OCI-LY7 (cell line): ENCODE measurements at regions not wholly inside any gene's neighbourhood (a gene's known extent, or its start where the extent isn't known, plus 50 kb on each side); places are given as distances from the start of the nearest gene placed in this dataset.

Experiments
- BruUV-seq: library from RNA; stranded (reverse); fragments of 400-500 nt; replicated peaks from 2 replicates; lab custom pipeline; 2021; lab: Mats Ljungman, UMichigan
- CTCF ChIA-PET: fragments of 300-600 bp; sonication (Branson Sonifier 250); formaldehyde crosslinking; loops from one replicate; lab custom pipeline; 2022; ENCODE audit warnings: antibody characterized with exemption; ENCODE audit not compliant: unreplicated experiment; lab: Charles Lee
- POLR2A ChIA-PET: fragments of 300-600 bp; sonication (Branson Sonifier 250); formaldehyde crosslinking; loops from one replicate; lab custom pipeline; 2022; ENCODE audit warnings: antibody characterized with exemption; lab: Charles Lee
- DNase-seq: peaks from one replicate; pipeline ENCODE4 v3.0.0-alpha.2; 2015; ENCODE audit warnings: low spot score
- H2AFZ ChIP-seq: fragments of 200-600 bp; sonication (generic), shearing (Covaris generic); 2 replicates; pipeline ENCODE4 v1.6.1; 2014; ENCODE audit warnings: mild to moderate bottlenecking, antibody characterized with exemption, low read length, moderate library complexity
- H3K27ac ChIP-seq: fragments of 200-600 bp; sonication (generic); 2 replicates; pipeline ENCODE4 v1.5.1; 2014; ENCODE audit warnings: mixed run types, low read depth, mild to moderate bottlenecking, moderate library complexity, low read length, inconsistent platforms; ENCODE audit not compliant: poor library complexity, severe bottlenecking
- H3K36me3 ChIP-seq: fragments of 200-600 bp; sonication (generic); 2 replicates; pipeline ENCODE4 v1.6.1; 2014; ENCODE audit warnings: mild to moderate bottlenecking, antibody characterized with exemption, low read length, moderate library complexity, mixed read lengths; ENCODE audit not compliant: insufficient read depth
- H3K4me1 ChIP-seq: fragments of 200-600 bp; sonication (generic); 2 replicates; pipeline ENCODE4 v1.5.1; 2014; ENCODE audit warnings: mild to moderate bottlenecking, low read length; ENCODE audit not compliant: insufficient read depth, poor library complexity, severe bottlenecking
- H3K4me2 ChIP-seq: fragments of 200-600 bp; sonication (generic); 2 replicates; pipeline ENCODE4 v1.6.1; 2014; ENCODE audit warnings: mild to moderate bottlenecking, low read length
- H3K4me3 ChIP-seq: fragments of 200-600 bp; sonication (generic); 2 replicates; pipeline ENCODE4 v1.5.1; 2014; ENCODE audit warnings: mild to moderate bottlenecking, low read depth, low read length; ENCODE audit not compliant: poor library complexity, severe bottlenecking
- H3K79me2 ChIP-seq: fragments of 200-600 bp; sonication (generic); 2 replicates; pipeline ENCODE4 v1.6.1; 2016; ENCODE audit warnings: low read depth, mild to moderate bottlenecking, low read length, moderate library complexity, mixed read lengths; ENCODE audit not compliant: insufficient read depth
- H3K9me2 ChIP-seq: fragments of 200-600 bp; sonication (generic); 2 replicates; pipeline ENCODE4 v1.6.1; 2016; ENCODE audit warnings: mild to moderate bottlenecking, low read length, mixed read lengths; ENCODE audit not compliant: insufficient read depth
- H3K9me3 ChIP-seq: fragments of 200-600 bp; sonication (generic); 2 replicates; pipeline ENCODE4 v1.6.1; 2014; ENCODE audit warnings: mild to moderate bottlenecking, mixed run types, low read length, mixed read lengths
- H4K20me1 ChIP-seq: fragments of 200-600 bp; sonication (generic); 2 replicates; pipeline ENCODE4 v1.6.1; 2014; ENCODE audit warnings: mild to moderate bottlenecking, antibody characterized with exemption, low read length, moderate library complexity, mixed read lengths; ENCODE audit not compliant: insufficient read depth
- CTCF ChIP-seq: fragments of 200-600 bp; sonication (generic); conservative IDR thresholded peaks from 2 replicates; pipeline ENCODE4 v1.5.1; 2014; ENCODE audit warnings: mild to moderate bottlenecking, antibody characterized with exemption, low read length, moderate library complexity, mixed read lengths
- EZH2phosphoT487 ChIP-seq: fragments of 200-600 bp; sonication (generic); IDR thresholded peaks from 2 replicates; pipeline ENCODE4 v1.6.1; 2018; ENCODE audit warnings: low read depth, borderline replicate concordance, mild to moderate bottlenecking, mixed run types, antibody characterized with exemption, low read length, moderate library complexity, mixed read lengths
- intact Hi-C: fragments of 100-400 bp; cut with micrococcal nuclease; formaldehyde crosslinking; loops from one replicate; pipeline ENCODE4 v1.10.0; 2022; ENCODE audit not compliant: unreplicated experiment

GRCh38 chr17:77502626-77503292 lies 362.0 kb downstream of the SEC14L1 start:
- intact Hi-C loops, result no loop called here
- no peaks in the 10 kb centered on the region for H3K79me2 ChIP-seq
- H3K4me1 ChIP-seq, result no peaks in the 10 kb centered on the region
- H3K4me2 ChIP-seq, result no peak overlapping the region
- no peak overlapping the region for H3K27ac ChIP-seq
- H3K4me3 ChIP-seq, result no peak overlapping the region
- DNase-seq, result no peak
- H3K9me2 ChIP-seq, result no peaks in the 10 kb centered on the region
- CTCF ChIA-PET, result no interaction called here
- H2AFZ ChIP-seq, result no peak overlapping the region
- H3K9me3 ChIP-seq, result no peaks in the 10 kb centered on the region
- TF ChIP-seq CTCF (no peak), EZH2phosphoT487 (no peak)
- H3K36me3 ChIP-seq, result peaks cover 39% of the 10 kb centered on the region
- no peaks in the 10 kb centered on the region for H4K20me1 ChIP-seq
- POLR2A ChIA-PET, result interaction anchor here (0.6 kb wide), 1 partner anchor 1171 kb away, joined by 3 read pairs; no protein-coding TSS in a partner anchor
- BruUV-seq, result no TSS peak

DNA sequence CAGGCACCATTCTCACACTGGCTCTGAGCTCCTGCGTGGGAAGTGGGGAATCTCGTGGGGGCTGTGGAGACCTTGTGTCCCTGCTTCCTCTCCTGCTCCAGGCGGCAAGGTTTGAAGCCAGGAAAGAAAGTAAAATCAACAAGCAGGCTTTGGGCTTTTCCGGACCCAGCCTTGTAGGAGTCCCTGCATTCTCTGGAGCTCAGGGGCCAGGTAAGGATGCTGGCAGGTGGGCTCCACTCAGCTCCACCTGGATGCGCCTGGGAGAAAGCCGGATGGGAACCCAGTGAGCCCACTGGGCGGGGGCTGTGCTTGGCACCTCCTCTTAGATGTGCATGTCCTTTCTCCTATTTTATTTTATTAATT lies 362.5 kb downstream of the SEC14L1 start:
- intact Hi-C loops, result no loop called here
- Histone ChIP-seq H3K9me3 (no peaks in the 10 kb centered on the region), H3K9me2 (no peaks in the 10 kb centered on the region), H3K27ac (no peak overlapping the region), H3K36me3 (peaks cover 34% of the 10 kb centered on the region), H3K4me2 (no peak overlapping the region), H3K79me2 (no peaks in the 10 kb centered on the region), H3K4me3 (no peak overlapping the region), H2AFZ (no peak overlapping the region), H4K20me1 (no peaks in the 10 kb centered on the region), H3K4me1 (no peaks in the 10 kb centered on the region)
- no TSS peak for BruUV-seq
- ChIA-PET CTCF (no interaction called here), POLR2A (interaction anchor here (0.6 kb wide), 1 partner anchor 1172 kb away, joined by 3 read pairs; no protein-coding TSS in a partner anchor)
- DNase-seq, result no peak
- no peak for TF ChIP-seq EZH2phosphoT487
- no peak for TF ChIP-seq CTCF

DNA sequence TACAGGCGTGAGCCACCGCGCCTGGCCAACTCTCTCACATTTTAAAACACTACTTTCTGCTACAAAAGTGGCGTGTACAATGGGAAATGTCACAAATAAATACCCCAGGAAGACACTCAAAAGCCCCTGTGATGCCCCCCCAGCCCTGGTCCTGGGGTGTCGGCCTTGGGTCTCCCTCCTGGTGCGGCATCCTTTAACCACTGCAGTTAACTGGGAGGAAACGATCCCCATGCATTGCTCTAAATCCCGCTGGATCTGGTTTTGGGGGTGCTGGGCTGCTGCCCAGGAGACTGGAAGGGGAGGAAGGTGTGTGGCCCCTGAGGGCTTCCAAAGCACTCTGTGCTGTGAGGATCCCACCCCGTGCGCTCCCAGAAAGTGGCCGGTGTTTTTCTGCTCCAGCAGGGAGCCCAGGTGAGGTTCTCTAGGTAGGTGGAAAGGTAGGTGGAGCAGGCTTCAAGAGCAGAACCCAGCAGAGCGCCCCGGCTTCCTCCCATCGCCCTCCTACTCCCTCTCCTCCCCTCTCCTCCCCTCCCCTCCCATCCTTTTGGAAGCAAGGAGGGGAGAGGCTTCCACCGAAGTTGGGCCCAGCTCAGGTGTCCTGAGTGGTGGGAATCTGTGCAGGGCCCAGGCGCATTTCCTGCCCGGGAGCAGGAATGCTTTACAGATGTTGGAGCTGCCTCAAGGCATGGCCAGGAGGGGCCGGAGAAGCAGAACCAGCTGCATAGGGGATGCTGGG lies 363.3 kb downstream of the SEC14L1 start:
- no peaks in the 10 kb centered on the region for H3K9me3 ChIP-seq
- no peaks in the 10 kb centered on the region for H4K20me1 ChIP-seq
- no TSS peak for BruUV-seq
- H3K79me2 ChIP-seq, result no peaks in the 10 kb centered on the region
- TF ChIP-seq CTCF, result no peak
- no peak for DNase-seq
- H2AFZ ChIP-seq, result no peak overlapping the region
- H3K36me3 ChIP-seq, result peaks cover 27% of the 10 kb centered on the region
- ChIA-PET CTCF (no interaction called here), POLR2A (no interaction called here)
- no peaks in the 10 kb centered on the region for H3K4me1 ChIP-seq
- no peak overlapping the region for H3K4me3 ChIP-seq
- H3K4me2 ChIP-seq, result no peak overlapping the region
- intact Hi-C loops, result no loop called here
- H3K9me2 ChIP-seq, result no peaks in the 10 kb centered on the region
- H3K27ac ChIP-seq, result no peak overlapping the region
